ENCODE measurements at regions not wholly inside any gene's neighbourhood (a gene's known extent, or its start where the extent isn't known, plus 50 kb on each side); places are given as distances from the start of the nearest gene placed in this dataset.

- Histone ChIP-seq H2BK12ac (ENCODE audit: insufficient read length, low read depth, low read length) (no peak overlapping the region), H3K9ac (ENCODE audit: extremely low read depth, insufficient read length, low read length) (no peak overlapping the region)
Measured at GRCh38 chr14:49106741-49107667, 479.2 kb downstream of the RPS29 start.

More at GRCh38 chr14:49106741-49107667, 479.2 kb downstream of the RPS29 start:
- no peak overlapping the region for H2BK5ac ChIP-seq (ENCODE audit: insufficient read length, low read length)
- no peak overlapping the region for H3K56ac ChIP-seq (ENCODE audit: insufficient read length, low read depth, low read length)
- H3K18ac ChIP-seq (ENCODE audit: insufficient read length, low read depth, low read length): no peak overlapping the region
- peaks cover 0 to 3% of the 10 kb centered on the region in 2 experiments; a peak in 1 of 5 replicates for H3K9me3 Mint-ChIP-seq
- no peaks in the 10 kb centered on the region for H3K27me3 Mint-ChIP-seq (ENCODE audit: low read depth)
- no peaks in the 10 kb centered on the region for H4K20me1 ChIP-seq (ENCODE audit: control insufficient read depth, insufficient read depth, insufficient read length)
- H4K91ac ChIP-seq (ENCODE audit: insufficient read length, low read depth, low read length): no peak overlapping the region
- no peak overlapping the region for H2AK5ac ChIP-seq (ENCODE audit: insufficient read length, low read length)
- no peak for TF ChIP-seq CTCF (conservative IDR thresholded peaks at IDR 0.05)
- WGBS (ENCODE audit: extremely low coverage, insufficient read length, low lambda C conversion rate): no CpG with 5 or more reads among the region's 8 CpGs
- no peak overlapping the region for H3K27ac ChIP-seq (ENCODE audit: insufficient read length, low read depth, low read length)
- H3K79me2 ChIP-seq (ENCODE audit: insufficient read depth, low read length): no peaks in the 10 kb centered on the region
- no peak overlapping the region for H3K4ac ChIP-seq (ENCODE audit: low read depth, low read length)
- no peak overlapping the region for H2BK15ac ChIP-seq (ENCODE audit: low read depth, low read length)
- no peaks in the 10 kb centered on the region for H3K23me2 ChIP-seq (ENCODE audit: insufficient read length, low read depth, low read length, poor library complexity, severe bottlenecking)
- no peaks in the 10 kb centered on the region for H3K36me3 Mint-ChIP-seq (ENCODE audit: insufficient read depth in 1 of 3, low read depth in 3 of 3)
- H3K4me1 Mint-ChIP-seq: no peaks in the 10 kb centered on the region
- no peak for DNase-seq
- no peak overlapping the region for H3K4me3 Mint-ChIP-seq
- H3K9me3 ChIP-seq (ENCODE audit: control insufficient read depth, low read depth, low read length): no peaks in the 10 kb centered on the region
- no peak overlapping the region for H2BK120ac ChIP-seq (ENCODE audit: low read depth, low read length, poor library complexity, severe bottlenecking)
- H3T11ph ChIP-seq (ENCODE audit: low read length): no peak overlapping the region
- no peak overlapping the region for H3K27ac Mint-ChIP-seq
- no peak overlapping the region for H2AFZ ChIP-seq (ENCODE audit: low read length)
- no peak overlapping the region for H3K14ac ChIP-seq (ENCODE audit: insufficient read depth, low read length)
- no peaks in the 10 kb centered on the region for H3K27me3 ChIP-seq (ENCODE audit: insufficient read depth, low read length)
- no peak overlapping the region for H2BK20ac ChIP-seq (ENCODE audit: low read depth, low read length, poor library complexity, severe bottlenecking)
- H3K79me1 ChIP-seq (ENCODE audit: insufficient read depth, low read depth, low read length, poor library complexity, severe bottlenecking): no peaks in the 10 kb centered on the region
- no peak overlapping the region for H3K4me2 ChIP-seq (ENCODE audit: insufficient read depth, insufficient read length, low read length)
- H4K8ac ChIP-seq (replicated peaks; ENCODE audit: insufficient read length, low read depth, low read length): no peak overlapping the region
- H3K4me1 ChIP-seq (ENCODE audit: insufficient read depth, low read length): no peaks in the 10 kb centered on the region
- H4K5ac ChIP-seq (ENCODE audit: insufficient read length, low read depth, low read length): no peak overlapping the region
- no peak overlapping the region for H3K23ac ChIP-seq (ENCODE audit: insufficient read length, low read depth, low read length)

Measured in H9 (cell line).